ENCODE measurements at regions not wholly inside any gene's neighbourhood (a gene's known extent, or its start where the extent isn't known, plus 50 kb on each side); places are given as distances from the start of the nearest gene placed in this dataset.

- TF ChIP-seq, protein P1, sequence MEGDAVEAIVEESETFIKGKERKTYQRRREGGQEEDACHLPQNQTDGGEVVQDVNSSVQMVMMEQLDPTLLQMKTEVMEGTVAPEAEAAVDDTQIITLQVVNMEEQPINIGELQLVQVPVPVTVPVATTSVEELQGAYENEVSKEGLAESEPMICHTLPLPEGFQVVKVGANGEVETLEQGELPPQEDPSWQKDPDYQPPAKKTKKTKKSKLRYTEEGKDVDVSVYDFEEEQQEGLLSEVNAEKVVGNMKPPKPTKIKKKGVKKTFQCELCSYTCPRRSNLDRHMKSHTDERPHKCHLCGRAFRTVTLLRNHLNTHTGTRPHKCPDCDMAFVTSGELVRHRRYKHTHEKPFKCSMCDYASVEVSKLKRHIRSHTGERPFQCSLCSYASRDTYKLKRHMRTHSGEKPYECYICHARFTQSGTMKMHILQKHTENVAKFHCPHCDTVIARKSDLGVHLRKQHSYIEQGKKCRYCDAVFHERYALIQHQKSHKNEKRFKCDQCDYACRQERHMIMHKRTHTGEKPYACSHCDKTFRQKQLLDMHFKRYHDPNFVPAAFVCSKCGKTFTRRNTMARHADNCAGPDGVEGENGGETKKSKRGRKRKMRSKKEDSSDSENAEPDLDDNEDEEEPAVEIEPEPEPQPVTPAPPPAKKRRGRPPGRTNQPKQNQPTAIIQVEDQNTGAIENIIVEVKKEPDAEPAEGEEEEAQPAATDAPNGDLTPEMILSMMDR (conservative IDR thresholded peaks at IDR 0.05; ENCODE audit: low read depth, low read length), result no peak
- TF ChIP-seq EZH2 (IDR thresholded peaks at IDR 0.05; ENCODE audit: low read length, unreplicated experiment), result no peak
- TF ChIP-seq EZH2phosphoT487 (IDR thresholded peaks at IDR 0.05; ENCODE audit: borderline replicate concordance, low read length), result no peak
Measured at GRCh38 chr4:32560306-32560705, 1840.1 kb downstream of the PCDH7 start.
